ENCODE measurements at regions not wholly inside any gene's neighbourhood (a gene's known extent, or its start where the extent isn't known, plus 50 kb on each side); places are given as distances from the start of the nearest gene placed in this dataset.

- TF ChIP-seq CTCF (conservative IDR thresholded peaks at IDR 0.05; ENCODE audit: low read depth, low read length): no peak
- no peak overlapping the region for H3K4me3 ChIP-seq (ENCODE audit: low read depth, low read length)
These were observed 242.0 kb upstream of the RBFOX1 start for GRCh38 chr16:7090628-7091115.

GRCh38 chr16:7089751-7090150, 242.9 kb upstream of the RBFOX1 start:
- H3K4me3 ChIP-seq (ENCODE audit: low read depth, low read length): no peak overlapping the region
- DNase-seq (ENCODE audit: low read depth): no peak
- no peak for TF ChIP-seq CTCF (conservative IDR thresholded peaks at IDR 0.05; ENCODE audit: low read depth, low read length)

More at GRCh38 chr16:7090628-7091115, 242.0 kb upstream of the RBFOX1 start:
- DNase-seq (ENCODE audit: low read depth): no peak

- no peak overlapping the region for H3K4me3 ChIP-seq (ENCODE audit: low read depth, low read length)
- no peak for DNase-seq (ENCODE audit: low read depth)
- no peak for TF ChIP-seq CTCF (conservative IDR thresholded peaks at IDR 0.05; ENCODE audit: low read depth, low read length)
These were observed 243.9 kb upstream of the RBFOX1 start for GRCh38 chr16:7088711-7089110.

- TF ChIP-seq CTCF (conservative IDR thresholded peaks at IDR 0.05; ENCODE audit: low read depth, low read length): no peak
- no peak for DNase-seq (ENCODE audit: low read depth)
- no peak overlapping the region for H3K4me3 ChIP-seq (ENCODE audit: low read depth, low read length)
These were observed 245.6 kb upstream of the RBFOX1 start for GRCh38 chr16:7086822-7087616.

GRCh38 chr16:7085776-7086175, 246.9 kb upstream of the RBFOX1 start:
- no peak overlapping the region for H3K4me3 ChIP-seq (ENCODE audit: low read depth, low read length)
- no peak for DNase-seq (ENCODE audit: low read depth)
- TF ChIP-seq CTCF (conservative IDR thresholded peaks at IDR 0.05; ENCODE audit: low read depth, low read length): no peak

GRCh38 chr16:7083096-7083495, 249.5 kb upstream of the RBFOX1 start:
- no peak overlapping the region for H3K4me3 ChIP-seq (ENCODE audit: low read depth, low read length)
- no peak for DNase-seq (ENCODE audit: low read depth)
- no peak for TF ChIP-seq CTCF (conservative IDR thresholded peaks at IDR 0.05; ENCODE audit: low read depth, low read length)

- no peak for DNase-seq (ENCODE audit: low read depth)
- no peak for TF ChIP-seq CTCF (conservative IDR thresholded peaks at IDR 0.05; ENCODE audit: low read depth, low read length)
- H3K4me3 ChIP-seq (ENCODE audit: low read depth, low read length): no peak overlapping the region
These were observed 255.0 kb upstream of the RBFOX1 start for GRCh38 chr16:7077636-7078035.
